B cell (primary cell): ENCODE measurements at regions not wholly inside any gene's neighbourhood (a gene's known extent, or its start where the extent isn't known, plus 50 kb on each side); places are given as distances from the start of the nearest gene placed in this dataset.

Experiments used
- ATAC-seq: fragments of 200-7000 bp; cut with Tn5 transposase; one replicate; pipeline ENCODE4 v1.10.0; 2021; ENCODE audit warnings: low read depth, mild to moderate bottlenecking, moderate number of reproducible peaks, moderate library complexity
- CTCF ChIA-PET: fragments of 350-600 bp; sonication (Branson Sonifier 250); formaldehyde crosslinking; loops from one replicate; lab custom pipeline; 2021; ENCODE audit warnings: antibody characterized with exemption, inconsistent platforms; lab: Charles Lee
- POLR2A ChIA-PET: fragments of 350-600 bp; sonication (Branson Sonifier 250); formaldehyde crosslinking; loops from one replicate; lab custom pipeline; 2021; ENCODE audit warnings: antibody characterized with exemption; lab: Charles Lee
- DNase-seq: peaks from one replicate; pipeline ENCODE4 v3.0.0; 2013
- H2AFZ ChIP-seq: 2 replicates; pipeline ENCODE4 v1.6.1; 2012; ENCODE audit warnings: mild to moderate bottlenecking, low read depth, low read length; ENCODE audit not compliant: insufficient read depth, poor library complexity, severe bottlenecking
- H3K27ac ChIP-seq, 2 donors: 1 replicate in 1 of 2; 2 replicates in 1 of 2; pipeline ENCODE4 v1.5.1; 2012 to 2013; ENCODE audit warnings: low read length in 2 of 2, mild to moderate bottlenecking in 2 of 2, moderate library complexity in 1 of 2
- H3K27me3 ChIP-seq, 4 experiments: fragments of 200-600 bp in 1 of 4; sonication (generic) in 1 of 4; replicated peaks in 1 of 4; 1 replicate in 2 of 4; 2 replicates in 2 of 4; pipeline versions ENCODE4 v1.6.1 to v1.7.0; 2013 to 2016; ENCODE audit warnings: low read length in 3 of 4, mild to moderate bottlenecking in 2 of 4, mixed read lengths in 1 of 4, moderate library complexity in 1 of 4; ENCODE audit not compliant: insufficient read depth in 4 of 4, control insufficient read depth in 3 of 4; ENCODE audit errors: control extremely low read depth in 1 of 4
- H3K36me3 ChIP-seq, 2 experiments: replicated peaks in 1 of 2; 1 replicate in 1 of 2; 2 replicates in 1 of 2; pipeline versions ENCODE4 v1.6.1 to v1.7.1; 2013; ENCODE audit warnings: low read length in 1 of 2; ENCODE audit not compliant: insufficient read depth in 2 of 2, control insufficient read depth in 1 of 2; ENCODE audit errors: control extremely low read depth in 1 of 2, extremely low read depth in 1 of 2
- H3K4me1 ChIP-seq, 2 donors: fragments of 200-600 bp in 1 of 2; sonication (generic) in 1 of 2; 1 replicate in 1 of 2; 2 replicates in 1 of 2; pipeline versions ENCODE4 v1.5.1 to v1.6.1; 2013 to 2017; ENCODE audit warnings: low read length in 2 of 2; ENCODE audit not compliant: control insufficient read depth in 2 of 2, insufficient read depth in 2 of 2
- H3K4me2 ChIP-seq: replicated peaks from 2 replicates; pipeline ENCODE3; 2012; ENCODE audit warnings: mild to moderate bottlenecking, low read depth, low read length; ENCODE audit not compliant: poor library complexity, severe bottlenecking
- H3K4me3 ChIP-seq, 5 experiments: fragments of 200-600 bp in 1 of 5; sonication (generic) in 1 of 5; 1 replicate in 3 of 5; 2 replicates in 2 of 5; pipeline versions ENCODE4 v1.5.1 to v1.7.0; 2011 to 2016; ENCODE audit warnings: low read length in 4 of 5, mild to moderate bottlenecking in 4 of 5, low read depth in 2 of 5, control low read depth in 1 of 5, moderate library complexity in 1 of 5; ENCODE audit not compliant: insufficient read depth in 1 of 5; ENCODE audit errors: control extremely low read depth in 1 of 5, extremely low read depth in 1 of 5
- H3K79me2 ChIP-seq: fragments of 200-600 bp; sonication (generic); one replicate; pipeline ENCODE4 v1.6.0; 2016; ENCODE audit warnings: low read length; ENCODE audit not compliant: control insufficient read depth, insufficient read depth
- H3K9ac ChIP-seq: fragments of 200-600 bp; sonication (generic); 2 replicates; pipeline ENCODE4 v1.6.1; 2017; ENCODE audit warnings: mild to moderate bottlenecking, low read length, moderate library complexity
- H3K9me3 ChIP-seq, 3 donors: one replicate each; pipeline versions ENCODE4 v1.6.1 to v1.7.1; 2013; ENCODE audit warnings: low read length in 2 of 3; ENCODE audit not compliant: control insufficient read depth in 2 of 3, insufficient read depth in 1 of 3; ENCODE audit errors: control extremely low read depth in 1 of 3
- H4K20me1 ChIP-seq: 2 replicates; pipeline ENCODE4 v1.6.0; 2012; ENCODE audit warnings: mild to moderate bottlenecking, low read length; ENCODE audit not compliant: insufficient read depth, control insufficient read depth, poor library complexity, severe bottlenecking
- H3K27ac Mint-ChIP-seq: one replicate; pipeline ENCODE4 v1.8.0; 2021; ENCODE audit warnings: mixed read lengths
- H3K27me3 Mint-ChIP-seq: one replicate; pipeline ENCODE4 v1.8.0; 2021; ENCODE audit warnings: mixed read lengths
- H3K4me1 Mint-ChIP-seq: one replicate; pipeline ENCODE4 v1.8.0; 2021; ENCODE audit warnings: mixed read lengths
- H3K4me3 Mint-ChIP-seq: one replicate; pipeline ENCODE4 v1.8.0; 2021; ENCODE audit warnings: mixed read lengths
- H3K9me3 Mint-ChIP-seq: one replicate; pipeline ENCODE4 v1.8.0; 2022; ENCODE audit warnings: mixed read lengths; ENCODE audit not compliant: insufficient read depth
- CTCF ChIP-seq: fragments of 200-600 bp; IDR thresholded peaks from one replicate; pipeline ENCODE4 v1.8.0; 2022; ENCODE audit warnings: antibody characterized with exemption, mild to moderate bottlenecking
- EZH2 ChIP-seq: IDR thresholded peaks from 2 replicates; pipeline ENCODE4 v1.6.1; 2012; ENCODE audit warnings: borderline replicate concordance, low read depth, mild to moderate bottlenecking, moderate library complexity, low read length; ENCODE audit not compliant: insufficient read depth, poor library complexity, severe bottlenecking
- WGBS: methylation state at CpG from one replicate; pipeline ENCODE4 v1.1.5; 2013; ENCODE audit warnings: missing lambda C conversion rate; ENCODE audit not compliant: insufficient coverage; 5-methylcytosine and 5-hydroxymethylcytosine counted together
- intact Hi-C: fragments of 100-400 bp; cut with micrococcal nuclease; formaldehyde crosslinking; loops from one replicate; pipeline ENCODE4 v1.10.0; 2022

GRCh38 chr4:33482773-33483172 lies 2761.5 kb downstream of the ARAP2 start:
- no peak overlapping the region for H3K4me2 ChIP-seq
- H3K9me3 ChIP-seq: no peaks in the 10 kb centered on the region
- no peaks in the 10 kb centered on the region for H4K20me1 ChIP-seq
- WGBS: no CpG with 5 or more reads among the region's 1 CpG
- POLR2A ChIA-PET: no interaction called here
- TF ChIP-seq EZH2 (no peak), CTCF (no peak)
- H3K79me2 ChIP-seq: no peaks in the 10 kb centered on the region
- CTCF ChIA-PET: no interaction called here
- intact Hi-C loops: no loop called here
- no peak overlapping the region for H3K9ac ChIP-seq
- no peak for ATAC-seq
- DNase-seq: no peak
- H3K36me3 ChIP-seq: no peaks in the 10 kb centered on the region
- Mint-ChIP-seq H3K4me1 (no peaks in the 10 kb centered on the region), H3K27me3 (no peaks in the 10 kb centered on the region), H3K9me3 (no peaks in the 10 kb centered on the region), H3K4me3 (no peak overlapping the region), H3K27ac (no peak overlapping the region)
- no peaks in the 10 kb centered on the region for H3K27me3 ChIP-seq
- H2AFZ ChIP-seq: no peak overlapping the region
- H3K4me3 ChIP-seq: no peak overlapping the region
- no peak overlapping the region for H3K27ac ChIP-seq
- H3K4me1 ChIP-seq: no peaks in the 10 kb centered on the region

- Histone ChIP-seq H4K20me1 (no peaks in the 10 kb centered on the region), H2AFZ (no peak overlapping the region), H3K4me1 (no peaks in the 10 kb centered on the region), H3K27me3 (no peaks in the 10 kb centered on the region), H3K4me3 (no peak overlapping the region), H3K4me2 (no peak overlapping the region), H3K9me3 (peaks cover 0 to 2% (median 0%) of the 10 kb centered on the region in 3 donors), H3K9ac (no peak overlapping the region), H3K79me2 (no peaks in the 10 kb centered on the region), H3K36me3 (no peaks in the 10 kb centered on the region), H3K27ac (no peak overlapping the region)
- no peak for ATAC-seq
- Mint-ChIP-seq H3K27ac (no peak overlapping the region), H3K9me3 (no peaks in the 10 kb centered on the region), H3K4me1 (no peaks in the 10 kb centered on the region), H3K27me3 (no peaks in the 10 kb centered on the region), H3K4me3 (no peak overlapping the region)
- TF ChIP-seq EZH2: no peak
- no peak for TF ChIP-seq CTCF
- no peak for DNase-seq
- ChIA-PET POLR2A (no interaction called here), CTCF (no interaction called here)
- WGBS: 80% methylated on average over 1 of the region's 3 CpGs
- intact Hi-C loops: no loop called here
Measured at GRCh38 chr4:33485111-33485510, 2759.2 kb downstream of the ARAP2 start.
